Motor neuron (in vitro differentiated cells): ENCODE measurements at regions not wholly inside any gene's neighbourhood (a gene's known extent, or its start where the extent isn't known, plus 50 kb on each side); places are given as distances from the start of the nearest gene placed in this dataset.

ENCODE experiments used
- ATAC-seq, 8 experiments: fragments of 200-7000 bp; cut with Tn5 transposase; replicated peaks in 6 of 8; 2 replicates each; pipeline ENCODE4 v1.8.0; 2021; ENCODE audit warnings: mild to moderate bottlenecking in 8 of 8, moderate library complexity in 8 of 8
- H3K27ac ChIP-seq, 2 donors: fragments of 250-450 bp; sonication (Bioruptor Pico); 2 replicates each; pipeline ENCODE4 v1.9.0; 2021; ENCODE audit warnings: antibody characterized with exemption in 2 of 2, mild to moderate bottlenecking in 2 of 2, moderate library complexity in 1 of 2
- H3K4me1 ChIP-seq, 2 donors: fragments of 250-450 bp; sonication (Bioruptor Pico); replicated peaks in 1 of 2; 2 replicates each; pipeline ENCODE4 v1.6.1; 2021; ENCODE audit warnings: antibody characterized with exemption in 2 of 2, mild to moderate bottlenecking in 2 of 2, moderate library complexity in 1 of 2
- H3K4me3 ChIP-seq, 5 donors: fragments of 250-450 bp; sonication (Bioruptor Pico); 2 replicates each; pipeline ENCODE4 v1.9.0; 2021; ENCODE audit warnings: antibody characterized with exemption in 5 of 5, mild to moderate bottlenecking in 5 of 5, moderate library complexity in 4 of 5
- WGBS, 10 experiments: fragments of 450-650 bp; shearing (Covaris generic); methylation state at CpG; one replicate each; pipeline ENCODE4 v1.0.0; 2022; 5-methylcytosine and 5-hydroxymethylcytosine counted together
- in situ Hi-C, 9 experiments: fragments of 400-800 bp; cut with MboI; loops; one replicate each; pipeline ENCODE4 v1.15.0; 2021; ENCODE audit warnings: low sequenced_read_pairs in 9 of 9, low pct_unique_long_range_greater_than_20kb in 2 of 9; ENCODE audit not compliant: unreplicated experiment in 9 of 9

DNA sequence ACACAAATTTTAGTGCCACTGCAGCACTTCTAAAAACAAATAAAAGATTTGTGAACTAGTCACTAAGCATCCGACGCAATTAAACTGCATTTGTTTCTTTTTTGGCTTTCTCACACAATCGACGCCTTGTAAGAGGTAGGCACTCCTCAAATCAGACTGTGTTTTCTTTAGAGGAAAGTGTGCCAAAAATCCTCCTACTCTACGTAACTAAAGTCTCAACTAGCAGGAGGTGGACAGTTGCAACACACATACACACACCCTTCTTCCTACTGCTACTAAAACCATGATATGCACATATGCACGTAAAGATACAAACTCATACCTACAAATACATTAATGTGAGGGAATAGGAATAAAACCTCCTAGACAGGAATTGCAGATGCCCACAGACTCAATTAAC, 844.7 kb upstream of the SOX9 start:
- Histone ChIP-seq H3K4me1 (no peaks in the 10 kb centered on the region), H3K27ac (no peak overlapping the region), H3K4me3 (no peak overlapping the region)
- 42 to 100% (median 84%) methylated on average over 3 to 6 of the region's 6 CpGs for WGBS, 10 experiments
- in situ Hi-C loops: no loop called here
- ATAC-seq: peak in 2 of 8 experiments; percentile 68 to 90

DNA sequence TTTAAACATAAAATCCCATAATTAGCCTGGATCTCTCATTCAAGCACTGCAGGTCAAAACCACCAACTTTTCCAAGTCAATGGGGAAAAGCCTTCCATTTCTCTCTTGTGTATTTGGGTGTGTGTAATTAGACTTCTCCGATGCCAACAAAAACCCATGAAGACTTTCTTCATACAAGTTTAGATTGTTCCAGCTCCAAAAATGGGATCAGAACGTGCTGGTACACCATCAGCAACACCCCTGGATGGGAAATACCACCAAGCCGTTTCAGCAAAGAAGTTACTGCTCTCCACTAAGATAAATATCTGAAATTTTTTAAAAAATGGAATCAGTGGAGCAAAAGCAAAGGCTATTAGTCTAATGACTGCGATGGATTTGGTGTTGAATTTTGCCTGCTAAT, 837.3 kb upstream of the SOX9 start:
- no peak for ATAC-seq
- in situ Hi-C loops: no loop called here
- 40 to 100% (median 67%) methylated on average over 1 to 4 of the region's 4 CpGs; no CpG with 5 or more reads in 1 of the 10 experiments for WGBS, 10 experiments

DNA sequence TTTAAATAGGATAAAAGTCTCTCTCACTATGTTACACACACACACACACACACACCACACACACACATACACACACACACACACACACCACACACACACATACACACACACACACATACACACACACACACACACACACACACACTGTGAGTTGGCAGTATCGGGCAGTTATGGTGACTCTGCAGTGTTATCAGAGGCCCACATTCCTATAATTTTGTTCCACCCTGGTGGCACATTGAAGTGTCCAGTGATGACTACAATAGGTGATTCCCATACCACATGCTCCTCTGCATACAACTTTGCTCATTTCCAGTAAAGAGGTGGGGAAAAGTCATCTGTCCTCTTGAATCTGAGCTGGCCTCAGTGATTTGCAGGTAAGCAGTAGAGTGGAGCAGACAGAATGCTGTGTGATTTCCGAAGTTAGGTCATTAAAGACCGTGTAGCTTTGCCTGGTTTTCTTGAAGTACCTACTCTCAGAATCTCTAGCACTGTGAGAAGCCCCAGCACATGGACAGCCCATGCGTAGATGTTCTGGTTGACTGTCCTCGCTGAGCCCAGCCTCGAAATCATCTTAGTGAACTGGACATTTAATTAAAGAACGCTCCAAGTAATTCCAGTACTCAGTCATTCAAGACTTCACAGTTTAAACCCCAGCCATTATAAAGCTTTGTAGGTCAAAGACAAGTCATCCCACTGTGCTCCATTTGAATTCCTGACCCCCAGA, 836.6 kb upstream of the SOX9 start:
- Histone ChIP-seq H3K4me3 (no peak overlapping the region), H3K27ac (no peak overlapping the region), H3K4me1 (no peaks in the 10 kb centered on the region)
- ATAC-seq: no peak
- WGBS, 10 experiments: 70 to 91% (median 83%) methylated on average over 1 to 6 of the region's 7 CpGs; no CpG with 5 or more reads in 2 of the 10 experiments
- in situ Hi-C loops: no loop called here

More for the DNA sequence above, 837.3 kb upstream of the SOX9 start:
- Histone ChIP-seq H3K27ac (no peak overlapping the region), H3K4me1 (no peaks in the 10 kb centered on the region), H3K4me3 (no peak overlapping the region)

DNA sequence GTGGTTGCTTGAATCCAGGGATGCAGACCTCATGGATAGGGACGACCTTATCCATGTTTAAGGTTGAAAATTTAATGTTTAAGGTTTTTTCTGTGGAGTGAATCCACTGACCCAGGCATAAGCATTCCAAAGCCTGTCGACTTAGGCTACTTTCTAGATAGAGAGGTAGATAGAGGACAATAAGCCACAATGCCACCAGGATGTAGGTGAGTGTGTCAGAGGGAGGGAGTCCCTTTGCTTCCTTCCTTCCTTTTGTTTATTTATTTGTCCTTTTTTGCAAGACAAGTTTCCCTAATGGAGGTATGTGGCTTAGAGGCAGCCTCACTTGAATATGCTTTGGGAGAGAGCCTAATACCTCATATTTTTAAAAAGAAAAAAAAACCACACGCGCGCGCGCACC, 834.2 kb upstream of the SOX9 start:
- H3K27ac ChIP-seq: no peak overlapping the region
- 17 to 80% (median 55%) methylated on average over 1 to 2 of the region's 7 CpGs; no CpG with 5 or more reads in 2 of the 10 experiments for WGBS, 10 experiments
- ATAC-seq: no peak
- H3K4me3 ChIP-seq: no peak overlapping the region
- in situ Hi-C loops: no loop called here
- no peaks in the 10 kb centered on the region for H3K4me1 ChIP-seq

DNA sequence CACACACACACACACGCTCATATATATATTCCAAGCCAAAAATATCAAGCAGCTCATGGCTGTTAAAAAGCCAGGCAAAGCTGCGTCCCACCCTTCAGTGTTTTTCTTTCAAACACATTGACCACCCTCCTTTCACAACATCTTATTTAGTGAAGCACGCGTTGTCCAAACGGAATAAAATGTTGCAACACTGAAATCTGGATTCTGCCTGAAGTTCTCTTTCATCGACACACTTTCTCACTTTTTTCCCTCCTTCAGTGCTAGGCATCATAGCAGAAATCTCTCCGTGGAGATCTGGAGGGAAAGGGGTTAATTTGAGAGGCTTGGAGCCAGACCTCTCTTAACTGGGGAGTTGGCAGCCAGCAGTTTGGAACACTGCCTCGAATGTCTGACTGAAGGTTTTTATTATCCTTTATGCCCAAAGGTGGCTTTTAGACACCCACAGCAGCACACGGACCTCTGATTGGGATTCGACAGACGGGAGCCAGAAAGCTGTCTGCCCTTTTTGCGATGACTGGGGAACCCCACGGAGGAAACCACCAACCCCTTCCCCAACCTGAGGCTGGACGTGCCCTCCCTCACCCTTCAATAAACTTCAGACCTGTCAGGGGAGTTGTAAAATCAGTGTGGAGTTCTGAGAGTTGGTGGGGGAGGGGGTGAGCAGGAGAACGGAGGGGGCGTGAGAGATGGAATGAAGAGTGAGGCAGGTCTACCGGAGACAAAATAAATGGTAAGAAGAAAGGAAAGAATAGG, 833.6 kb upstream of the SOX9 start:
- in situ Hi-C loops: no loop called here
- Histone ChIP-seq H3K27ac (no peak overlapping the region), H3K4me3 (no peak overlapping the region), H3K4me1 (no peaks in the 10 kb centered on the region)
- ATAC-seq: no peak
- WGBS, 10 experiments: 10 to 84% (median 45%) methylated on average over 2 to 13 of the region's 17 CpGs; no CpG with 5 or more reads in 1 of the 10 experiments

DNA sequence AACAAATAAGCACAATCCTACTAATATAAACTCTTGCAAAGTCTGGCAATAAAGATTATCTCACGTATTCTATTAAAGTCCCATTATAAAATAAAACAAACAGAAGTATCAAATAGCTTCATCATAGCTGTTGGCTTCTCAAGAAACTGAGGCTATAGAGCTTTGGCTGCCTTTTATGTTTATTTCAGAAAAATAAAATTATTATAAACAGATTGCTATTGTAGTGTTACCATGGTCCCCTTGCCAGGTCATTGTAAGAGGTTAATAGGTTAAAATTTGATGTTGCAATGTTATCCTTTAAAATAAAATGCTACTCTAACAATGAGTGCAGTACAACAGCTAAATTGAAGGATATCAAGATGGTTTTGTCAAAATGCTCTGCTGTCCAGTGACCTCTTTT, 828.8 kb upstream of the SOX9 start:
- no peak overlapping the region for H3K27ac ChIP-seq
- H3K4me3 ChIP-seq: no peak overlapping the region
- 20 to 100% (median 67%) methylated on average over 1 of the region's 1 CpG for WGBS, 10 experiments
- H3K4me1 ChIP-seq: no peaks in the 10 kb centered on the region
- ATAC-seq: no peak
- in situ Hi-C loops: no loop called here

DNA sequence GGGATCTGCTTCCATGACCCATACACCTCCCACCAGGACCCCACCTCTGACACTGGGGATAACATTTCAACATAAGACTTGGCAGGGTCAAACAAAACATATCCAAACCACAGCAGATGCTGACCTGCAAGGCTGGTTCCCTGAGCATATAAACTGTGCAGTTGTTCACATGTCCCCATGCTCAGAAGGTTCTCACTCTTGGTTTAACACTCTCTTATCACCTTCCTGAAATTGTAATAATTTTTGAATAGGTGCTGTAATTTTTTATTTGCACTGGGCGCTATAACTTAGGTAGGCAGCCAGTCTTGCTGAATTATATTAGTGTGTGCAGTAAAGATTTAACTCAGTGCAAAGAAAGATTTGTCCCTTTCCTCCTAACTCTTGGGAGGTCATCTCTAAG, 824.8 kb upstream of the SOX9 start:
- WGBS, 10 experiments: 20 to 100% (median 50%) methylated on average over 1 of the region's 1 CpG; no CpG with 5 or more reads in 4 of the 10 experiments
- no peak overlapping the region for H3K27ac ChIP-seq
- H3K4me3 ChIP-seq: no peak overlapping the region
- H3K4me1 ChIP-seq: no peaks in the 10 kb centered on the region
- ATAC-seq: no peak
- in situ Hi-C loops: no loop called here

DNA sequence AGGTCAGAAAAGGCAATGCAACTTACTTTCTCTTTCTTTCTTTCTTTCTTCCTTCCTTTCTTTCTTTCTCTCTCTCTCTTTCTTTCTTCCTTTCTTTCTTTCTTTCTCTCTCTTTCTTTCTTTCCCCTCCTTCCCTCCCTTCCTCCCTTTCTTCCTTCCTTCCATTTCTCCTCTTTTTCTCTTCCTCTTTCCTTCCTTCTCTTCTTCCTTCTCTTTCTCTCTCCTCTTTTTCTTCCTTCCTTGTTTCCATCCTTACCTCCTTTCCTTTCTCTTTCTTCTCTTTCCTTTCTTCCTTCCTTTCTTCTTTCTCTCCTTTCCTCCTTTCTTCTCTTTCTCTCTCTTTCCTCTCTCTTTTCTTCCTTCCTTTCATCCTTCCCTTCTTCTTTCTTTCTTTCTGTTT, 819.8 kb upstream of the SOX9 start:
- Histone ChIP-seq H3K4me3 (no peak overlapping the region), H3K27ac (no peak overlapping the region), H3K4me1 (no peaks in the 10 kb centered on the region)
- no peak for ATAC-seq
- in situ Hi-C loops: loop anchor here in 1 of 9 experiments (25.0 kb wide), 1 partner anchor 139 kb away; no protein-coding TSS in a partner anchor

DNA sequence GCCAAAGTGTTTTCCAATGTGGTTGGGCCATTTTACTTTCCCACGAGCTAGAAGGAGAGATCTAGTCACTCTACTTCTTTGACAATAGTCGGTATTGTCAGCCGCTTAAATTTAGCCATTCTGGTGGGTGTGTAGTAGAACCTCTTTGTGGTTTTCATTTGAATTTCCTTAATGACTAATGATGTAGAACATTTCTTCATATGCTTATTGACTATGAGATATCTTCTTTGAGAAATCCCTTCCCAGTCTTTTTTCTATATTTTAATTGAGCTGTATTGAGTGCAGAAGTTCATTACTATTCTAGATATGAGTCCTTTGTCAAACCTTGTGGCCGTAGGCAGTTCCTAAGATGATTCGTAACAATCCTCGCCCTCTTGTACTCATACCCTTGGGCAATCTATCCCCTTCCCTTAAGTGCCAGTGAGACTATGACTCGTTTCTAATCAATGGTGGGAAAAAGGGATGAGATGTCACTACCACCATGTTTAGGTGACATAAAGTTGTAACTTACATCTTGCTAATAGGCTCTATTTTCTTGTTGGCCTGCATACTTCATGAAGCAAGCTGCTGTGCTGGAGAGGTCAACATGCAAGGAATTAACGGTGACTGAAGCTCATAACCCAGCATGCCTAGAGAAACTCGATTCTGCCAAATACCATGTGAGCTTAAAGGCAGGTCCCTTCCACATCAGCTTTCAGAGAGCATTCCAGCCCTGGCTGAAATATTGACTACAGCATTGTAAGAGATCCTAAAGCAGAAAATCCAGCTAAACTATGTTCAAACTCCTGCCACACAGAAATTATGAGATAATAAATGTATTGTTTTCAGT, 817.9 kb upstream of the SOX9 start:
- WGBS, 10 experiments: 8 to 100% (median 84%) methylated on average over 1 to 9 of the region's 9 CpGs
- in situ Hi-C loops: loop anchor here in 1 of 9 experiments (25.0 kb wide), 1 partner anchor 141 kb away; no protein-coding TSS in a partner anchor
- ATAC-seq: peak in 3 of 8 experiments; percentile 26 to 84 (median 81)
- H3K4me1 ChIP-seq: no peaks in the 10 kb centered on the region
- no peak overlapping the region for H3K27ac ChIP-seq
- H3K4me3 ChIP-seq: no peak overlapping the region

DNA sequence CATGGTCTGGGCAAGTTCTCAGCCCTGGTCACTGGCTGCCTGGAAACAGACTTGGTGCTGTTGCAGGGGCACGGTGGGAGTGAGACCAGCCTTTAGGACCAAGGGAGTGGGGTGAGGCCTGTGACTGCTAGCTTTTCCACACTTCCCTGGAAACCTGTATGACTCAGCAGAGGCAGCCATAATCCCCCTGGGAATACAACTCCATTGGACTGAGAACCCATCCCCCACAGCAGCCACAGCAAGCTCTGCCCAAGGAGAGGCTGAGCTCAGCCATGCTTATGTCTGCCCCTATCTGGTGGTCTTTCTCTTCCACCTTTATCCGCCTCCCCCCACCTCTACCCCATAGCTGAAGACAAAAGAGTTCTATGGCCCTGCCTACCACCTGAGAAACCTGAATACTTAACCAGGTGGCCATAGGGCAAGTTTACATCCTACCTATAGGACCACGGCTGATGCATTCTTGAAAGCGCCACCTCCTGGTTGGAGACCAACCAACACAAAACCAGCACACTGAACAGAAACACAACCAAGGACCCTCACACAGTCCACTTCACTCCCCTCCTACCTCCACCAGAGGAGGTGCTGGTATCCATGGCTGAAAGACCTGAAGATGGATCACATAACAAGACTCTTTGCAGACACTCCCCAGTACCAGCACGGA, 816.2 kb upstream of the SOX9 start:
- Histone ChIP-seq H3K4me1 (no peaks in the 10 kb centered on the region), H3K4me3 (no peak overlapping the region), H3K27ac (no peak overlapping the region)
- WGBS, 10 experiments: 83 to 100% (median 100%) methylated on average over 1 to 3 of the region's 5 CpGs; no CpG with 5 or more reads in 5 of the 10 experiments
- peak in 1 of 8 experiments; percentile 18 for ATAC-seq
- in situ Hi-C loops: loop anchor here in 1 of 9 experiments (25.0 kb wide), 1 partner anchor 142 kb away; no protein-coding TSS in a partner anchor

DNA sequence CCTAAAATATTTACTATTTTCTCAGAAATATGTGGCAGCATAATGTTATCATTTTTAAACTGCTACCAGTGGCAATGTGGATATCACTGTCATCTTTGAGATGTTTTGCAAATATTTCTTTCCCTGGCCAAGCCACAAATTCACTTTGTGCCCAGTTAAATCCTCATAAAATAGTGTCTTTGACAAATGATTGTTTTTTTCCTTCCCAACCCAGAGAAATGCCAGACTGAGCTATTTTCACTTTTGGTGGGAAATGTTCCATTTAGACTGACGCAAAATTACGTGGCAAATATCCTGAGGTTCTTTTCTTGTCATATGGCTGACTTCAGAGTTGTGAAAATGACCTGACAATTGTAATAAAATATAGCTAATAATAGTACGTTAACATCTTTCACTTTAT, 807.0 kb upstream of the SOX9 start:
- H3K4me3 ChIP-seq: no peak overlapping the region
- in situ Hi-C loops: loop anchor here in 1 of 9 experiments (25.0 kb wide), 1 partner anchor 152 kb away; no protein-coding TSS in a partner anchor
- 0 to 100% (median 58%) methylated on average over 1 to 3 of the region's 3 CpGs; no CpG with 5 or more reads in 1 of the 10 experiments for WGBS, 10 experiments
- no peak overlapping the region for H3K27ac ChIP-seq
- ATAC-seq: no peak
- H3K4me1 ChIP-seq: peaks cover 0 to 6% of the 10 kb centered on the region in 2 donors

DNA sequence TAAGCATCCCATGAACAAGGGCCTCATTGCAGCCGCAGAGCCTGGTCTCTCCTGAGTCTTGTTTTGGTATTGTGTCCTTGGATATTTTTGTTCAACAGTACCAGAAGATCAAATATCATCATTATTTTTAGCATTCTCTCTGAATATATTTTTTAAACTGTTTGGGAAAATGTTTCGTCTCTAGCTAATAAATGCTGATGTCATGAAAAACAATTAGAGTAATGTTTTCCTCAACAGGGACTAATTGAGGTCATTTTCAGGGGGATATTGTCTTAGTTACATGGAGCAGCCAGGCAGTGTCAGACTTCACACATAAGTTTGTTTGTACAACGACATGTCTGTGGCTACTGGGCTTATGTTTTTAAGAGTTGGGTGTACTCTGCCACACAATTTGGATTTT, 805.3 kb upstream of the SOX9 start:
- in situ Hi-C loops: loop anchor here in 1 of 9 experiments (25.0 kb wide), 1 partner anchor 153 kb away; no protein-coding TSS in a partner anchor

More for the DNA sequence above, 805.3 kb upstream of the SOX9 start:
- 0 to 100% (median 83%) methylated on average over 1 to 3 of the region's 3 CpGs; no CpG with 5 or more reads in 1 of the 10 experiments for WGBS, 10 experiments
- H3K4me3 ChIP-seq: no peak overlapping the region
- no peak for ATAC-seq
- peaks cover 0 to 6% of the 10 kb centered on the region in 2 donors for H3K4me1 ChIP-seq
- H3K27ac ChIP-seq: no peak overlapping the region
